H1 (cell line): ENCODE measurements at regions not wholly inside any gene's neighbourhood (a gene's known extent, or its start where the extent isn't known, plus 50 kb on each side); places are given as distances from the start of the nearest gene placed in this dataset.

ENCODE experiments used
- KDM5A ChIP-seq: fragments of 200-600 bp; IDR thresholded peaks from 2 replicates; pipeline ENCODE4 v1.7.1; 2012; ENCODE audit warnings: mild to moderate bottlenecking, low read length, inconsistent platforms, mixed read lengths
- POLR2A ChIP-seq, 2 experiments: IDR thresholded peaks; 1 replicate in 1 of 2; 2 replicates in 1 of 2; pipeline ENCODE4 v1.6.1; 2011; ENCODE audit warnings: low read depth in 2 of 2, low read length in 2 of 2, mild to moderate bottlenecking in 2 of 2; ENCODE audit errors: control extremely low read depth in 1 of 2
- SRF ChIP-seq: IDR thresholded peaks from 2 replicates; pipeline ENCODE4 v1.6.1; 2011; ENCODE audit warnings: mild to moderate bottlenecking, low read depth, low read length, moderate library complexity
- TEAD4 ChIP-seq: IDR thresholded peaks from 2 replicates; pipeline ENCODE4 v1.6.1; 2012; ENCODE audit warnings: low read depth, low read length, inconsistent platforms, mixed read lengths
- YY1 ChIP-seq: IDR thresholded peaks from 2 replicates; pipeline ENCODE4 v1.6.1; 2011; ENCODE audit warnings: low read depth, mild to moderate bottlenecking, low read length
- ZNF274 ChIP-seq: IDR thresholded peaks from 2 replicates; pipeline ENCODE4 v1.7.0; 2012; ENCODE audit warnings: low read length, borderline replicate concordance; ENCODE audit errors: extremely low read depth
- TF ChIP-seq, protein P1 (sequence below): IDR thresholded peaks from 2 replicates; pipeline ENCODE4 v1.6.1; 2011; ENCODE audit warnings: low read length, improper control_type of control experiment

- TF ChIP-seq TEAD4: no peak
- no peak for TF ChIP-seq YY1
- TF ChIP-seq KDM5A: no peak
- TF ChIP-seq ZNF274: no peak
- TF ChIP-seq SRF: no peak
- no peak for TF ChIP-seq POLR2A (IDR thresholded peaks at IDR 0.05; ENCODE audit: control extremely low read depth in 1 of 2, low read depth in 2 of 2, low read length in 2 of 2)
- TF ChIP-seq, protein P1, sequence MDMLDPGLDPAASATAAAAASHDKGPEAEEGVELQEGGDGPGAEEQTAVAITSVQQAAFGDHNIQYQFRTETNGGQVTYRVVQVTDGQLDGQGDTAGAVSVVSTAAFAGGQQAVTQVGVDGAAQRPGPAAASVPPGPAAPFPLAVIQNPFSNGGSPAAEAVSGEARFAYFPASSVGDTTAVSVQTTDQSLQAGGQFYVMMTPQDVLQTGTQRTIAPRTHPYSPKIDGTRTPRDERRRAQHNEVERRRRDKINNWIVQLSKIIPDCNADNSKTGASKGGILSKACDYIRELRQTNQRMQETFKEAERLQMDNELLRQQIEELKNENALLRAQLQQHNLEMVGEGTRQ: no peak
- TF ChIP-seq, all 59 proteins: peak for 0
These were observed 182.7 kb upstream of the SNX19 start (continued) for GRCh38 chr11:131099013-131099412.
